GM21576 (cell line): ENCODE measurements at regions not wholly inside any gene's neighbourhood (a gene's known extent, or its start where the extent isn't known, plus 50 kb on each side); places are given as distances from the start of the nearest gene placed in this dataset.
"Not testable (repeated sequence)": the region's sequence is repeated elsewhere in the genome, so short reads cannot be mapped to it uniquely, and the experiment has no call there.

Source experiments
- ATAC-seq: cut with Tn5 transposase; IDR thresholded peaks from one replicate; pipeline ENCODE4 v1.9.1; 2021; ENCODE audit warnings: mild to moderate bottlenecking, moderate library complexity; ENCODE audit not compliant: unreplicated experiment

- ATAC-seq: peak; percentile 67
Observed at GRCh38 chr4:84031401-84031800, 467.7 kb downstream of the NKX6-1 start.

- ATAC-seq: no peak
Observed at GRCh38 chr4:84028340-84028739, 470.8 kb downstream of the NKX6-1 start.

GRCh38 chr4:84024405-84024804, 474.7 kb downstream of the NKX6-1 start:
- no peak for ATAC-seq

GRCh38 chr4:84022564-84022963, 476.5 kb downstream of the NKX6-1 start:
- ATAC-seq: no peak

GRCh38 chr4:84019626-84020025, 479.5 kb downstream of the NKX6-1 start:
- no peak for ATAC-seq

- ATAC-seq: no peak
Observed at GRCh38 chr4:84003046-84003445, 467.1 kb downstream of the GPAT3 start.

- ATAC-seq: no peak
Observed at GRCh38 chr4:84001876-84002569, 466.1 kb downstream of the GPAT3 start.

GRCh38 chr4:83996254-83996653, 460.3 kb downstream of the GPAT3 start:
- no peak for ATAC-seq

GRCh38 chr4:83993774-83994173, 457.9 kb downstream of the GPAT3 start:
- ATAC-seq: no peak

- no peak for ATAC-seq
Observed at GRCh38 chr4:83989835-83990234, 453.9 kb downstream of the GPAT3 start.

- no peak for ATAC-seq
Observed at GRCh38 chr4:83981156-83981555, 445.2 kb downstream of the GPAT3 start.

- no peak for ATAC-seq
Observed at GRCh38 chr4:83979773-83980172, 443.9 kb downstream of the GPAT3 start.

- ATAC-seq: no peak
Observed at GRCh38 chr4:83974111-83974780, 438.3 kb downstream of the GPAT3 start.

- ATAC-seq: no peak
Observed at GRCh38 chr4:83964996-83965541, 429.2 kb downstream of the GPAT3 start.

GRCh38 chr4:83962492-83962891, 426.6 kb downstream of the GPAT3 start:
- ATAC-seq: no peak

- no peak for ATAC-seq
Observed at GRCh38 chr4:83961575-83961974, 425.7 kb downstream of the GPAT3 start.

- ATAC-seq: no peak
Observed at GRCh38 chr4:83959160-83959559, 423.3 kb downstream of the GPAT3 start.

GRCh38 chr4:83947830-83948193, 411.9 kb downstream of the GPAT3 start:
- ATAC-seq: no peak

- ATAC-seq: no peak
Observed at GRCh38 chr4:83947125-83947829, 411.4 kb downstream of the GPAT3 start.

GRCh38 chr4:83943691-83944090, 407.8 kb downstream of the GPAT3 start:
- not testable (repeated sequence) for ATAC-seq

- ATAC-seq: no peak
Observed at GRCh38 chr4:83932750-83933391, 397.0 kb downstream of the GPAT3 start.
